WTC11 (cell line): ENCODE measurements at regions not wholly inside any gene's neighbourhood (a gene's known extent, or its start where the extent isn't known, plus 50 kb on each side); places are given as distances from the start of the nearest gene placed in this dataset.

Experiments used
- ATAC-seq: fragments of 200-7000 bp; cut with Tn5 transposase; 2 replicates; pipeline ENCODE4 v1.10.0; 2021; ENCODE audit warnings: mild to moderate bottlenecking, moderate library complexity
- CTCF ChIA-PET: fragments of 300-600 bp; sonication (Branson Sonifier 250); formaldehyde crosslinking; loops from one replicate; lab custom pipeline; 2021; ENCODE audit warnings: antibody characterized with exemption; lab: Charles Lee
- POLR2A ChIA-PET: fragments of 350-600 bp; sonication (Branson Sonifier 250); formaldehyde crosslinking; loops from one replicate; lab custom pipeline; 2021; ENCODE audit warnings: antibody characterized with exemption; lab: Charles Lee
- DNase-seq: peaks from one replicate; pipeline ENCODE4 v3.0.0; 2021; ENCODE audit warnings: low spot score
- H3K27ac Mint-ChIP-seq: 2 replicates; pipeline ENCODE4 v1.8.0; 2021; ENCODE audit warnings: mixed read lengths
- H3K27me3 Mint-ChIP-seq: 2 replicates; pipeline ENCODE4 v1.8.0; 2021; ENCODE audit warnings: low read depth, mild to moderate bottlenecking, moderate library complexity, mixed read lengths
- H3K36me3 Mint-ChIP-seq: 2 replicates; pipeline ENCODE4 v1.8.0; 2021; ENCODE audit warnings: mixed read lengths
- H3K4me1 Mint-ChIP-seq: 2 replicates; pipeline ENCODE4 v1.8.0; 2022; ENCODE audit warnings: mixed read lengths
- H3K4me3 Mint-ChIP-seq: 2 replicates; pipeline ENCODE4 v1.8.0; 2021; ENCODE audit warnings: mild to moderate bottlenecking, moderate library complexity, mixed read lengths
- H3K9me3 Mint-ChIP-seq: 2 replicates; pipeline ENCODE4 v1.8.0; 2021; ENCODE audit warnings: mixed read lengths
- EMX1 ChIP-seq: fragments of 250-450 bp; sonication (Bioruptor Pico); IDR thresholded peaks from 2 replicates; pipeline ENCODE4 v1.8.0; 2021; ENCODE audit warnings: mild to moderate bottlenecking
- FOXP1 ChIP-seq: sonication (generic); formaldehyde crosslinking; IDR thresholded peaks from 2 replicates; pipeline ENCODE4 v1.8.0; 2022; ENCODE audit warnings: missing genetic modification reagents, mild to moderate bottlenecking, moderate library complexity, borderline replicate concordance
- HMGA2 ChIP-seq: fragments of 250-450 bp; sonication (Bioruptor Pico); IDR thresholded peaks from 2 replicates; pipeline ENCODE4 v1.4.0; 2021; ENCODE audit warnings: mild to moderate bottlenecking, moderate library complexity
- MAX ChIP-seq: sonication (generic); formaldehyde crosslinking; IDR thresholded peaks from 2 replicates; pipeline ENCODE4 v1.8.0; 2022; ENCODE audit warnings: mild to moderate bottlenecking, missing genetic modification reagents
- MXD4 ChIP-seq: fragments of 250-450 bp; sonication (Bioruptor Pico); IDR thresholded peaks from 2 replicates; pipeline ENCODE4 v1.8.0; 2021; ENCODE audit warnings: mild to moderate bottlenecking, moderate library complexity, borderline replicate concordance
- PRDM15 ChIP-seq: sonication (generic); formaldehyde crosslinking; IDR thresholded peaks from 2 replicates; pipeline ENCODE4 v1.8.0; 2022; ENCODE audit warnings: missing genetic modification reagents
- PREB ChIP-seq: sonication (generic); formaldehyde crosslinking; IDR thresholded peaks from 2 replicates; pipeline ENCODE4 v1.8.1; 2022; ENCODE audit warnings: mild to moderate bottlenecking, missing genetic modification reagents, moderate library complexity, borderline replicate concordance
- RELA ChIP-seq: sonication (generic); formaldehyde crosslinking; IDR thresholded peaks from 2 replicates; pipeline ENCODE4 v1.8.1; 2022; ENCODE audit warnings: missing genetic modification reagents, mild to moderate bottlenecking, borderline replicate concordance
- SP1 ChIP-seq: sonication (generic); formaldehyde crosslinking; conservative IDR thresholded peaks from 2 replicates; pipeline ENCODE4 v1.8.1; 2022; ENCODE audit warnings: missing genetic modification reagents
- TEAD1 ChIP-seq: sonication (generic); formaldehyde crosslinking; IDR thresholded peaks from 2 replicates; pipeline ENCODE4 v1.8.0; 2022; ENCODE audit warnings: mild to moderate bottlenecking, missing genetic modification reagents
- TEAD4 ChIP-seq: sonication (generic); formaldehyde crosslinking; IDR thresholded peaks from 2 replicates; pipeline ENCODE4 v1.8.0; 2022; ENCODE audit warnings: mild to moderate bottlenecking, missing genetic modification reagents
- TP53 ChIP-seq: sonication (generic); formaldehyde crosslinking; IDR thresholded peaks from 2 replicates; pipeline ENCODE4 v1.8.1; 2023; ENCODE audit warnings: mild to moderate bottlenecking, missing genetic modification reagents
- ZNF416 ChIP-seq: fragments of 250-450 bp; sonication (Bioruptor Pico); IDR thresholded peaks from 2 replicates; pipeline ENCODE4 v1.9.0; 2021; ENCODE audit warnings: mild to moderate bottlenecking, inconsistent platforms
- ZNF423 ChIP-seq: fragments of 250-450 bp; sonication (Bioruptor Pico); IDR thresholded peaks from 2 replicates; pipeline ENCODE4 v2.1.2; 2022; ENCODE audit warnings: mild to moderate bottlenecking, moderate library complexity
- TF ChIP-seq, protein P1 (sequence below): sonication (generic); formaldehyde crosslinking; IDR thresholded peaks from 2 replicates; pipeline ENCODE4 v1.8.1; 2023; ENCODE audit warnings: mild to moderate bottlenecking, missing genetic modification reagents
- TF ChIP-seq, protein P2 (sequence below): sonication (generic); formaldehyde crosslinking; conservative IDR thresholded peaks from 2 replicates; pipeline ENCODE4 v1.8.1; 2023; ENCODE audit warnings: mild to moderate bottlenecking, low read depth, missing genetic modification reagents, moderate library complexity
- TF ChIP-seq, protein P3 (sequence below): fragments of 250-450 bp; sonication (Bioruptor Pico); IDR thresholded peaks from 2 replicates; pipeline ENCODE4 v2.1.2; 2022; ENCODE audit warnings: mild to moderate bottlenecking, moderate library complexity
- TF ChIP-seq, protein P4 (sequence below): fragments of 250-450 bp; sonication (Bioruptor Pico); IDR thresholded peaks from 2 replicates; pipeline ENCODE4 v1.9.0; 2021; ENCODE audit warnings: moderate library complexity, mild to moderate bottlenecking, inconsistent platforms, borderline replicate concordance
- TF ChIP-seq, protein P5 (sequence below): fragments of 250-450 bp; sonication (Bioruptor Pico); IDR thresholded peaks from 2 replicates; pipeline ENCODE4 v1.9.0; 2021; ENCODE audit warnings: mild to moderate bottlenecking

DNA sequence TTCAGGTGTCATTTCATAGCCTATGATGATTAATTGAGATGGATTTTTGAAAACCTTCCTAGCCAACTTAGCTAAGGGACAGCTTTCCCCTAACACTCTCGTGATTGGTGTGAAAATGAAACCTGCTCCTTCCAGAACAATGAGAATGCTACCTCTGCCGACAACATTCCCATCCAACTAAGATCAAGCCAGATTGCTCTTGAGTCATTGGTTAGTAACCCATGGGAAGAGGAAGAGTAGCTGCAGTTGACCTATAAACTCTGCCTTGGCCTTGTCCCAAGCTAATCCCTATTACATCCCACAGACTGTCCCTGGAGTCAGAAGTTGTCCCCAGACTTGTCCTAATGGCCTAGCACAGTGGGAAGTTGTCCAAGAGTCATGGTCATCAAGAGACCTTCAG is 80.5 kb upstream of the SVIL start:
- Mint-ChIP-seq H3K4me1 (peaks cover 38% of the 10 kb centered on the region), H3K36me3 (peaks cover 32% of the 10 kb centered on the region), H3K9me3 (peaks cover 31% of the 10 kb centered on the region), H3K4me3 (no peak overlapping the region), H3K27ac (no peak overlapping the region), H3K27me3 (no peaks in the 10 kb centered on the region)
- CTCF ChIA-PET: no interaction called here
- DNase-seq: no peak
- POLR2A ChIA-PET: interaction anchor here (0.6 kb wide), 1 partner anchor 23 kb away, joined by 5 read pairs; no protein-coding TSS in a partner anchor
- no peak for ATAC-seq
- TF ChIP-seq TP53 (CRISPR knock-in tag): no peak
- TF ChIP-seq SP1 (CRISPR knock-in tag): no peak
- no peak for TF ChIP-seq EMX1 (CRISPR knock-in tag)
- no peak for TF ChIP-seq MAX (CRISPR knock-in tag)
- TF ChIP-seq ZNF416: no peak
- no peak for TF ChIP-seq HMGA2
- TF ChIP-seq, protein P1, sequence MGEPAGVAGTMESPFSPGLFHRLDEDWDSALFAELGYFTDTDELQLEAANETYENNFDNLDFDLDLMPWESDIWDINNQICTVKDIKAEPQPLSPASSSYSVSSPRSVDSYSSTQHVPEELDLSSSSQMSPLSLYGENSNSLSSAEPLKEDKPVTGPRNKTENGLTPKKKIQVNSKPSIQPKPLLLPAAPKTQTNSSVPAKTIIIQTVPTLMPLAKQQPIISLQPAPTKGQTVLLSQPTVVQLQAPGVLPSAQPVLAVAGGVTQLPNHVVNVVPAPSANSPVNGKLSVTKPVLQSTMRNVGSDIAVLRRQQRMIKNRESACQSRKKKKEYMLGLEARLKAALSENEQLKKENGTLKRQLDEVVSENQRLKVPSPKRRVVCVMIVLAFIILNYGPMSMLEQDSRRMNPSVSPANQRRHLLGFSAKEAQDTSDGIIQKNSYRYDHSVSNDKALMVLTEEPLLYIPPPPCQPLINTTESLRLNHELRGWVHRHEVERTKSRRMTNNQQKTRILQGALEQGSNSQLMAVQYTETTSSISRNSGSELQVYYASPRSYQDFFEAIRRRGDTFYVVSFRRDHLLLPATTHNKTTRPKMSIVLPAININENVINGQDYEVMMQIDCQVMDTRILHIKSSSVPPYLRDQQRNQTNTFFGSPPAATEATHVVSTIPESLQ (CRISPR knock-in tag): no peak
- no peak for TF ChIP-seq PRDM15 (CRISPR knock-in tag)
- TF ChIP-seq RELA (CRISPR knock-in tag): no peak
- TF ChIP-seq TEAD1 (CRISPR knock-in tag): no peak
- TF ChIP-seq TEAD4: no peak
- TF ChIP-seq, protein P2, sequence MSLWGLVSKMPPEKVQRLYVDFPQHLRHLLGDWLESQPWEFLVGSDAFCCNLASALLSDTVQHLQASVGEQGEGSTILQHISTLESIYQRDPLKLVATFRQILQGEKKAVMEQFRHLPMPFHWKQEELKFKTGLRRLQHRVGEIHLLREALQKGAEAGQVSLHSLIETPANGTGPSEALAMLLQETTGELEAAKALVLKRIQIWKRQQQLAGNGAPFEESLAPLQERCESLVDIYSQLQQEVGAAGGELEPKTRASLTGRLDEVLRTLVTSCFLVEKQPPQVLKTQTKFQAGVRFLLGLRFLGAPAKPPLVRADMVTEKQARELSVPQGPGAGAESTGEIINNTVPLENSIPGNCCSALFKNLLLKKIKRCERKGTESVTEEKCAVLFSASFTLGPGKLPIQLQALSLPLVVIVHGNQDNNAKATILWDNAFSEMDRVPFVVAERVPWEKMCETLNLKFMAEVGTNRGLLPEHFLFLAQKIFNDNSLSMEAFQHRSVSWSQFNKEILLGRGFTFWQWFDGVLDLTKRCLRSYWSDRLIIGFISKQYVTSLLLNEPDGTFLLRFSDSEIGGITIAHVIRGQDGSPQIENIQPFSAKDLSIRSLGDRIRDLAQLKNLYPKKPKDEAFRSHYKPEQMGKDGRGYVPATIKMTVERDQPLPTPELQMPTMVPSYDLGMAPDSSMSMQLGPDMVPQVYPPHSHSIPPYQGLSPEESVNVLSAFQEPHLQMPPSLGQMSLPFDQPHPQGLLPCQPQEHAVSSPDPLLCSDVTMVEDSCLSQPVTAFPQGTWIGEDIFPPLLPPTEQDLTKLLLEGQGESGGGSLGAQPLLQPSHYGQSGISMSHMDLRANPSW (CRISPR knock-in tag): no peak
- no peak for TF ChIP-seq PREB (CRISPR knock-in tag)
- TF ChIP-seq, protein P3, sequence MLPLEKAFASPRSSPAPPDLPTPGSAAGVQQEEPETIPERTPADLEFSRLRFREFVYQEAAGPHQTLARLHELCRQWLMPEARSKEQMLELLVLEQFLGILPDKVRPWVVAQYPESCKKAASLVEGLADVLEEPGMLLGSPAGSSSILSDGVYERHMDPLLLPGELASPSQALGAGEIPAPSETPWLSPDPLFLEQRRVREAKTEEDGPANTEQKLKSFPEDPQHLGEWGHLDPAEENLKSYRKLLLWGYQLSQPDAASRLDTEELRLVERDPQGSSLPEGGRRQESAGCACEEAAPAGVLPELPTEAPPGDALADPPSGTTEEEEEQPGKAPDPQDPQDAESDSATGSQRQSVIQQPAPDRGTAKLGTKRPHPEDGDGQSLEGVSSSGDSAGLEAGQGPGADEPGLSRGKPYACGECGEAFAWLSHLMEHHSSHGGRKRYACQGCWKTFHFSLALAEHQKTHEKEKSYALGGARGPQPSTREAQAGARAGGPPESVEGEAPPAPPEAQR (CRISPR knock-in tag): no peak
- TF ChIP-seq ZNF423 (CRISPR knock-in tag): no peak
- TF ChIP-seq FOXP1: no peak
- TF ChIP-seq, protein P4, sequence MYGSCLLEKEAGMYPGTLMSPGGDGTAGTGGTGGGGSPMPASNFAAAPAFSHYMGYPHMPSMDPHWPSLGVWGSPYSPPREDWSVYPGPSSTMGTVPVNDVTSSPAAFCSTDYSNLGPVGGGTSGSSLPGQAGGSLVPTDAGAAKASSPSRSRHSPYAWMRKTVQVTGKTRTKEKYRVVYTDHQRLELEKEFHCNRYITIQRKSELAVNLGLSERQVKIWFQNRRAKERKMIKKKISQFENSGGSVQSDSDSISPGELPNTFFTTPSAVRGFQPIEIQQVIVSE (CRISPR knock-in tag): no peak
- TF ChIP-seq, protein P5, sequence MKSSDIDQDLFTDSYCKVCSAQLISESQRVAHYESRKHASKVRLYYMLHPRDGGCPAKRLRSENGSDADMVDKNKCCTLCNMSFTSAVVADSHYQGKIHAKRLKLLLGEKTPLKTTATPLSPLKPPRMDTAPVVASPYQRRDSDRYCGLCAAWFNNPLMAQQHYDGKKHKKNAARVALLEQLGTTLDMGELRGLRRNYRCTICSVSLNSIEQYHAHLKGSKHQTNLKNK: no peak
- TF ChIP-seq MXD4 (CRISPR knock-in tag): no peak
